Mucosa of rectum (tissue), 2 donors: ENCODE measurements at regions not wholly inside any gene's neighbourhood (a gene's known extent, or its start where the extent isn't known, plus 50 kb on each side); places are given as distances from the start of the nearest gene placed in this dataset.
A peak's percentile ranks its signal among the peaks of the same experiment; 100 is the strongest.

Experiments
- H3K27ac ChIP-seq, 2 donors: one replicate each; pipeline ENCODE4 v1.7.0; 2013; ENCODE audit warnings: inconsistent platforms in 2 of 2, low read depth in 2 of 2, low read length in 2 of 2
- H3K27me3 ChIP-seq, 2 donors: one replicate each; pipeline ENCODE4 v1.7.0; 2013; ENCODE audit warnings: low read length in 2 of 2; ENCODE audit not compliant: control insufficient read depth in 2 of 2, insufficient read depth in 2 of 2
- H3K36me3 ChIP-seq, 2 donors: one replicate each; pipeline ENCODE4 v1.7.0; 2013; ENCODE audit warnings: low read length in 2 of 2; ENCODE audit not compliant: control insufficient read depth in 2 of 2, insufficient read depth in 2 of 2
- H3K4me1 ChIP-seq, 2 donors: one replicate each; pipeline ENCODE4 v1.7.0; 2013; ENCODE audit warnings: low read length in 2 of 2, mild to moderate bottlenecking in 1 of 2; ENCODE audit not compliant: control insufficient read depth in 2 of 2, insufficient read depth in 2 of 2
- H3K4me3 ChIP-seq, 2 donors: one replicate each; pipeline ENCODE4 v1.7.0; 2013; ENCODE audit warnings: low read length in 2 of 2
- H3K9ac ChIP-seq, 2 donors: one replicate each; pipeline ENCODE4 v1.7.0; 2013; ENCODE audit warnings: low read length in 2 of 2, low read depth in 1 of 2, mild to moderate bottlenecking in 1 of 2
- H3K9me3 ChIP-seq, 2 donors: one replicate each; pipeline ENCODE4 v1.7.0; 2013; ENCODE audit warnings: low read length in 2 of 2; ENCODE audit not compliant: control insufficient read depth in 2 of 2
- donor health status: healthy.
- donor health status: Normal muscosa, but diverticular disease.

DNA sequence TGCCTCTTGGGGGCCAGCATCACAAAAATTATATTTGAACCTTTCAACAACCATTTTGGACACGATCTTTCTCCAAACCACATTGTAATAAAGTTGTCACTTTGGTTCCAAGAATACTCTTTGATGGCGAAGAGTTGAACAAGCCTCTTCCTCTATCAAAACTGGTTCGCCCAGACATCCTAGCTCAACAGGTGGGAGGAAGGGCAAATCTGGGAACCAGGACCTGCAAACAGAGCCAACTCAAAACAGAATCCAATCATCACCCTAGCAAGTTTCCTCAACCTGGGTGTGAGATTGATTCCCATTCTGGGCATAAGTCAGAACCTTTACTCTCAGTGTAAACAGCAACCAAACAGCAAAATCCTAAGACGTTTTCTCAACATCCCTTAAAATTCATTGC is 141.2 kb upstream of the RREB1 start:
- H3K4me1 ChIP-seq, result peaks cover 13 to 20% of the 10 kb centered on the region in 2 donors
- H3K9me3 ChIP-seq, result no peaks in the 10 kb centered on the region
- no peaks in the 10 kb centered on the region for H3K36me3 ChIP-seq
- H3K9ac ChIP-seq, result no peak overlapping the region
- H3K27ac ChIP-seq, result no peak overlapping the region
- H3K27me3 ChIP-seq, result no peaks in the 10 kb centered on the region
- H3K4me3 ChIP-seq, result no peak overlapping the region

DNA sequence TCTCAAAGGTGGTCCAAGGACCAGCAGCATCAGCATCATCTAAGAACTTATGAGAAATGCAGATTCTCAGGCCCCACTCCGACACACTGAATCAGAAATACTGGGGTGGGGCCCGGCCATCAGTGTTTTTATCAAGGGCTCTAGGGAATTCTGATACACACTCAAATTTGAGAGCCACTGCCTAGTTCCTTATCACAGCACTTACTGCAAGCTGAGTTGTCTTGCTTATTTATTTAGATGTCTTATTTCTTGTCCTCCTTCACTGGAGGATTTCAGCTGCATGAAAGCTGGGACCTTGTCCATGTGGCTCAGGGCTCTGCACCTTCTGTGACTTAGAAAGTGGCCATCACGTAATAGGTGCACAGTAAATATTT is 139.4 kb upstream of the RREB1 start:
- no peaks in the 10 kb centered on the region for H3K9me3 ChIP-seq
- H3K9ac ChIP-seq, result no peak overlapping the region
- no peaks in the 10 kb centered on the region for H3K36me3 ChIP-seq
- H3K27ac ChIP-seq, result peak overlapping the region; percentile 80 to 81
- no peaks in the 10 kb centered on the region for H3K27me3 ChIP-seq
- H3K4me1 ChIP-seq, result peaks cover 13 to 20% of the 10 kb centered on the region in 2 donors
- no peak overlapping the region for H3K4me3 ChIP-seq

DNA sequence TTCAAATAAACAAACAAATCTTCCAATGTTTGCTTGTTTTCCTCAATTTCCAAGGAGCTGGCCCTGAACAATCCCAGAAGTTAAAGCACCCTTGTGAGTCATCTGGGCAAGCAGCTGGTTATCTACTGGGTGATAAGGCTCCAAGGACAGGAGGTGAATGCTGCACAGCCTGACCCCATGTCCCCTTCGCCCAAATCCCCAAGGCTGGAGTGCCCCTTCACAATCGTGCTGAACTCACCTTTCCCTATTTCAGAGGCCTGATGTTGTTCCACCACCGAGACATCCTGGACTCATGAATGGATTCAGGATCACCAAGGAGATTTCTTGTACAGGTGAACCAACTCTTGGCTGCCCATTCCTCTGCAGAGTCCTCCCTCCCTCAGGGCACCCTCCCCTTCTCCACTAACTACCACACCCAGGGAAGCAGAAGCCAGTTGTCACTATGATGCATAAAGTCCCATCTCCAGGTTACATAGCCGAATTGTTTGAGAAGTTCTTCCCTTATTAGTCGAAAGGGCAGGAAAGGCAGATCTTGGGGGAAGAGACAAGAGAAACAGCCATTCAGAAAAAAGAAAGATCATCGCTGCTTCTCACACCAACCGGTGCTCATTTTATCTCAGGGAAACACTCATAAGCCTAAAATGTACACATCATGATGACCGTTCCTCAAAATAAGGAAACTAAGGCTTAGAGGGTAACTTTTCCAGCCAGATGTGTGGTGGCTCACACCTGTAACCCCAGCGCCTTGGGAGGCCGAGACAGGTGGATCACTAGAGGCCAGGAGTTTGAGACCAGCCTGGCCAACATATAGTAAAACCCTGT is 138.8 kb upstream of the RREB1 start:
- Histone ChIP-seq H3K4me3 (no peak overlapping the region), H3K36me3 (no peaks in the 10 kb centered on the region), H3K9ac (peak overlapping the region; percentile 32 to 44), H3K4me1 (peaks cover 13 to 20% of the 10 kb centered on the region in 2 donors), H3K27ac (peak overlapping the region; percentile 80 to 81), H3K27me3 (no peaks in the 10 kb centered on the region), H3K9me3 (no peaks in the 10 kb centered on the region)

DNA sequence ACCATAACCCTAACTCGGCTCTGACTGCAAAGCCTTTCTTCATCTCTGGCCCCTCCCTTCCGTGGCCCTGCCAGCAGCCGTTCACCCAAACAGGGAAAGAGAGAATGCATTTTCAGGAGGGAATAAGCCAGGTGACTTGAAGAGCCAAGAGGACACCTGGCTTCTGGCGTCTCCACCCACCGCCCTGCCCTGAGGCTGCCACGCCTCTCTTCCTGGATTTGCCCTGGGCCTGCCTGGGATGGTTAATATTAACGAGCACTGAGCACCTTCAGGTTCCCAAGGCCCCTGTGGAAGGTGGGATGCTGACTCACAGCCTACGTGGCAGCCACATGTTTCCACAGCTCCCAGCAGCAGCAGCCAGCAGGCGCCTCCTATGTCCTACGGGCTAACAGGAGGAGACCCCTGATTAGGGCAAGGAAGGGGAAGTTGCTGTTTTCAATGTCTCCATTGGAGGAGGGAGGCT is 138.0 kb upstream of the RREB1 start:
- H3K9ac ChIP-seq, result peak overlapping the region; percentile 14 to 49
- peak overlapping the region; percentile 80 to 81 for H3K27ac ChIP-seq
- H3K4me1 ChIP-seq, result peaks cover 13 to 20% of the 10 kb centered on the region in 2 donors
- H3K4me3 ChIP-seq, result peak overlapping the region in 1 of 2 donors; percentile 26
- H3K36me3 ChIP-seq, result no peaks in the 10 kb centered on the region
- H3K27me3 ChIP-seq, result no peaks in the 10 kb centered on the region
- H3K9me3 ChIP-seq, result no peaks in the 10 kb centered on the region

DNA sequence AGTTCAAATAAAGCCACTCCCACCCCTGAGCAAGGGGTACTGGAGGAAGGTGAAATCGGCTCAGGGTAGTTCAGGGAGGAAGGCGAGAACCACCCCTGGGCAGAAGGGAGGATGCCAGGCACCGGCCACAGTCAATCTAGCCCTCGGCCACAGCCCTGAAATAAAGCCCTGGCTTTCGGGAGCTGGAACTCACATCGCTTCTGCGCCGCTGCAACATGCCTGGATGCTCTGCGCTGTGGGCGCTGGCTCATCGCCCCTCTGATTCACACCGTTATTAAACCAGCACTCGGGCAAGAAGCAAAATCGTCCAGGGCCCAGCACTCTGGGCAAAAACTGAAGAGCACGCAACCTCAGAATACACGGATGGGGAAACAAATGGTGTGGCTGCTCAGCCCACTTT is 136.9 kb upstream of the RREB1 start:
- Histone ChIP-seq H3K27me3 (no peaks in the 10 kb centered on the region), H3K9me3 (no peaks in the 10 kb centered on the region), H3K4me3 (no peak overlapping the region), H3K9ac (no peak overlapping the region), H3K27ac (no peak overlapping the region), H3K4me1 (peaks cover 13 to 20% of the 10 kb centered on the region in 2 donors), H3K36me3 (no peaks in the 10 kb centered on the region)

DNA sequence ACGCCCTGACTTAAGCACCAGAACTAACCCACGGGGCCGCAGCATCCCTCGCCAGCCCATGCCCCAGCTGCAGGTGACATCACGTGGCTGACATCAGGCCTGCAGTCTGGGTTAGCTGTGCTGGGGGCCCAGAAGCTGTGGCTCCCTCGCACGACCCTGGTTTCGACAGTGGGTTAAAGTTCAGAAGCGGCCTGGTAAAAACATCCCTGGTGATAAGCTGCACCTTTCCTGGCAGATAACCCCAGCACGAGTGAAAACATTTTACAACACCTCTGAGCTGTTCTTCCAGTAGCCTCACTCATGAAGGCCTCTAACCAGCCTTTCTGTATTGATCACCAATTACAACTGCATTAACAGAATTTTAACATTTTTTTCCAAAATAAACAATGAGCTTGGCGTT is 136.4 kb upstream of the RREB1 start:
- no peaks in the 10 kb centered on the region for H3K27me3 ChIP-seq
- no peak overlapping the region for H3K27ac ChIP-seq
- H3K4me1 ChIP-seq, result peaks cover 13 to 20% of the 10 kb centered on the region in 2 donors
- no peaks in the 10 kb centered on the region for H3K9me3 ChIP-seq
- no peak overlapping the region for H3K4me3 ChIP-seq
- no peak overlapping the region for H3K9ac ChIP-seq
- no peaks in the 10 kb centered on the region for H3K36me3 ChIP-seq

DNA sequence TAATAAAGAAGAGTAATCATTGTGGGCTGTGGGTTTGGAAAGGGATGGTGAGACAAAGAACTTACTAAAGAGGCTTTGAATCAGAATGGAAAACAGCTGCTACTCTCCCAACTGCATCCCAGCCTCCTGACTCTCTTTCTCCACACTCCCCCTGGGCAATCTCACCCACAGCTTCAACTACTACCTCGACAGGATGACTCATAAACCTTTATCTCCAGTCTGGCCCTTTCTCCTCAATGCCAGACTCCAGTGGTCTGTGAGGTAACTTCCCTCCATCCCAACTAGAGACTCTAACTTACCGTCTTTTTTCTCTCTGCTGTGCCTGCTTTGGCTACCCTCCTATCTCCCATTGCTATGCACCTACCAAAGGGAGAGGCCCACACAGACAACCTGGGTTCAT is 135.3 kb upstream of the RREB1 start:
- H3K9ac ChIP-seq, result no peak overlapping the region
- H3K9me3 ChIP-seq, result no peaks in the 10 kb centered on the region
- no peaks in the 10 kb centered on the region for H3K36me3 ChIP-seq
- no peaks in the 10 kb centered on the region for H3K27me3 ChIP-seq
- no peak overlapping the region for H3K4me3 ChIP-seq
- no peak overlapping the region for H3K27ac ChIP-seq
- H3K4me1 ChIP-seq, result peaks cover 13 to 17% of the 10 kb centered on the region in 2 donors

DNA sequence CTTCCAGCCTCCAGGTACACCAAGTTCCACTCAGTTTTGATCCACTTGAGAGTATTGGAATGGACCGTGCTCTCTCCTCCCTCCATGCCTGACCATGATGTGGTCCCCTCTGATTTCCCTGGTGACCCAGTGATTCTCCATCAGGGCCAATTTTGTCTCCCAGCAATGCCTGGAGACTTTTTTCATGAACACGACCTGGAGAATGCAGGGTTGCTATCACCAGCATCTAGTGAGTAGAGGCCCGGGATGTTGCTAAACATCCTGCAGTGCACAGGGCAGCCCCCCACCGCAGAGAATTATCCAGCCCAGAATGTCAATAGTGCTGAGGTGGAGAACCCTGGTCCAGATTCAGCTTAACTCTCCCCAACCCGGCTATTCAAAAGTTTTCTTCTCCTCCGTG is 134.0 kb upstream of the RREB1 start:
- Histone ChIP-seq H3K9me3 (no peaks in the 10 kb centered on the region), H3K27me3 (no peaks in the 10 kb centered on the region), H3K27ac (no peak overlapping the region), H3K9ac (no peak overlapping the region), H3K4me1 (peaks cover 12 to 15% of the 10 kb centered on the region in 2 donors), H3K36me3 (no peaks in the 10 kb centered on the region), H3K4me3 (no peak overlapping the region)

DNA sequence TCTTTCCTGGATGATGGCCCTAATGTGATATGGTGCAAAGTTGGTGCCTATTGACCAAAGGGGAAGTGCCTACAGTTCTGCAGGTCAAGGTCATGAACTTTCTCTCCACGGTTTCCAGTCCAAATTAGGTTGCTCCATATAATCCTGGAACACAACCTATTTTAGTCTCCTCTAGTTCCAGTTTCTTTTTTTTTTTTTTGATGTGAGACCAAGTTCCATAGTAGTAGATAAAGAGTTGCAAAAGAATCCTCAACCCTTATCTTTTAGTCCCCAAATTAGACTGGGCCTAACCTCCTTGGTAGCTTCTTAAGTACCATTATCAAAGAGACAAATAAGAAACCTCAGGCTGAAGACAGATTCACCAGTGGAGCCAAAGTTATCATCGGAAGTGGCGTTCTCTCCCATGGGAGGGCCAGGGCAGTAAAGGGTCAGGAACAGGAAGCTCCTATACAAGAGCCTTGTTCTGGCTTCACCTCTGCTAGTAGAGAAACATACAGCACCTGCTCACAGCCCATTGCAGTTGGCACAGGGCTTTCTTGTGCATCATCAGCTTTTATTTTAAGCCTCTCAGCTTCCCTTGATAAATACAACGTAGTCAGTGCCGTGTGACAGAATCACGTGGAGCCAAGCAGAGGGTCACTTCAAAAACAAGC is 132.2 kb upstream of the RREB1 start:
- Histone ChIP-seq H3K4me3 (no peak overlapping the region), H3K9me3 (no peaks in the 10 kb centered on the region), H3K4me1 (no peaks in the 10 kb centered on the region), H3K27ac (no peak overlapping the region), H3K27me3 (no peaks in the 10 kb centered on the region), H3K9ac (no peak overlapping the region), H3K36me3 (no peaks in the 10 kb centered on the region)

DNA sequence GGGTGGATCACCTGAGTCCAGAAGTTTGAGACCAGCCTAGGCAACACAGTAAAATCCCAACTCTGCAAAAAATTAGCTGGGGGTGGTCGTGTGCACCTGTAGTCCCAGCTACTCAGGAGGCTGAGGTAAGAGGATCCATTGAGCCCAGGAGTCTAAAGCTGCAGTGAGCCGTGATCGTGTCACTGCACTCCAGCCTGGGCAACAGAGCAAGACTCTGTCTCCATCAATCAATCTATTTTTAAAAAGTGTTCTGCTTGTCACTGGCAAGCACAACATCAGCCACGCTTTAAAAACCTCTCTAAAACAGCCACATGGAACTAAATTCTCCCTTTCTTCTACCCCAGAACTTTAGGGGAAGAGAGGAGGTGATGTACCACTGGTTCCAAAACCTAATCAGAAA is 131.6 kb upstream of the RREB1 start:
- Histone ChIP-seq H3K4me1 (no peaks in the 10 kb centered on the region), H3K36me3 (no peaks in the 10 kb centered on the region), H3K9me3 (no peaks in the 10 kb centered on the region), H3K9ac (no peak overlapping the region), H3K4me3 (no peak overlapping the region), H3K27me3 (no peaks in the 10 kb centered on the region), H3K27ac (no peak overlapping the region)
